HG02798 (cell line): ENCODE measurements at regions not wholly inside any gene's neighbourhood (a gene's known extent, or its start where the extent isn't known, plus 50 kb on each side); places are given as distances from the start of the nearest gene placed in this dataset.
"Not testable (repeated sequence)": the region's sequence is repeated elsewhere in the genome, so short reads cannot be mapped to it uniquely, and the experiment has no call there.

Source experiments
- ATAC-seq: cut with Tn5 transposase; IDR thresholded peaks from one replicate; pipeline ENCODE4 v1.9.1; 2021; ENCODE audit warnings: mild to moderate bottlenecking; ENCODE audit not compliant: unreplicated experiment, poor library complexity

DNA sequence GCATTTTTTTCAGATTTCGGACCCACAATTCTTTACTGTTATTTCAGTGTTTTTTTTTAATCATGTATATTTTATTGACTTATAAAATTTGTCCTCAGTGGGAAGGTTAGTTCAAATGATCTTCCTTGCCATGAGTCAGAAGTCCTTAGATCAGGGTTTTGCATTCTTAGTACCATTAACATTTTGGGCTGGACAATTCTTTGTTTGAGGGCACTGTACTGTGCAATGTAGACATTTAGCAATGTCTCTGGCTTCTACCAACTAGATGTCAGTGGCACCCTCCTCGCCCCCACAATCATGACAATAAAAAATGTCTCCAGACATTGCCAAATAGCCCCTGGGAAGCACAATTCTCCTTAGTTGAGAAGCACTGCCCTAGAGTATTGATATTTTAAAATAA lies 176.6 kb downstream of the VEGFC start:
- no peak for ATAC-seq

DNA sequence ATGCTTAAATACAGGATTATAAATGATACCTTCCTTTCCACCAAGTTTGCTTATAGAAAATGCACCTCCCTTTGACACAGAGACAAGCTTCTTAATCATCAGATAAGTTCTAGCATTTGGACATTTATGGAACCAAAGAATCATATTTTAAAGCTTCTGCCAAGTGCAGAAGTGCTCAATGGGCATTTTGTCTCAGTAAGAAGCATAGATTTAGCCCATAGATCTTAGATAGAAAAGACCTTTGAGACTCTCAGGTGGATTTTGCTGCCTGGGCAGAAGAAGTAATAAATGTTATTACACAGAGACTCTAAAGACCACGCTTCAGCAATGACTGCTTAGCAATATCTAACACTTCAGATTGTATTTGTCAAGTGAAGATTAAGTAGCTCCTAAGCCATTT lies 174.6 kb downstream of the VEGFC start:
- ATAC-seq = no peak

DNA sequence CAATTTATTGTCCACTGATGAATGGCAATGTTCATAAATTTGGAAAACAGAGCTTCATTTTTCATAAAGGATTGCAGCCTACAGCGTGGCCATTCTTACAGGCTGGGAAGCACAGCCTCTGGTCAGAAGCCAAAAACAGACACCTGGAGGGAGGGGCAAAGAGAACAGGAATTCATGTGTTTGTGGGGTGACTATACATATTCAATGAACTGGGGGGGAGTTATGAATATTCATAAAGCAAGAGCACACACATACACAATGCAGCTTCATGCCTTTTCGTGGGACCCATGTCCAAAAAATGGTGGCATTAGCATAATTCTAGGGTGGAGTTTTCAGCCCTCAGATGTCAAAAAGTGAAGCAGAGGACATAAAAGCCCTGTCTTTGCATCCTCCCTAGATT lies 173.3 kb downstream of the VEGFC start:
- no peak for ATAC-seq

DNA sequence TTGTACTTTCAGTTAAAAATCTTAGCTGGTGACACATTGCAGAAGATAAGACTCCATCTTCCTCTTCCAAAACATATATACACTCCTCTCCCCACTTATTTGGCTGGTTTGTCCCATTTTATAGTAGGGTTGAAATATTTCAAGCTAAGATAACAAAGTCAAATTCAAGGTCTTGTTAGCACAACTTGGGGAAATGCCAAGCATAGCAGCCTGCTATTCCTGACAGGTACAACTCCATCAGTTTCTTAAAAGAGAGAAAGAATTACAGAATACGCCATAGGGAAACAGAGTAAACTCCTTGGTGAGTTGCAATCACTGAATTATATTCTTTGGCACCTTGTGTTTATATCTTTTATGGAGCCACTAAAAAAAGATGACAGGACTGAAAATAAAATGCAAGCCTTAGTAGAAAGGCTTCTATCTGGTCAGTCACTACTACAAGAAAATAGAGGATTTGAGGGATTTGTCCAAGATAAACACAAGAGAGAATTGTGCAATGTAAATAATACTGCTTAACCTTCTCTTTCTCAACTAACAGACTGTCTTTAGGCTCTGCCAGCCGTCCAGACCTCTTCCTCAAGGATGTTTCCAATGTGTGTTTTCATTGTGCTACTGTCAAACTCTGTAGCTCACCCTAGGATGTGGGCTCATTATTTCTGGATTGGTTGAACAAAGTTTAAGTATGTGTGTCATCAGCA lies 170.3 kb downstream of the VEGFC start:
- no peak for ATAC-seq

DNA sequence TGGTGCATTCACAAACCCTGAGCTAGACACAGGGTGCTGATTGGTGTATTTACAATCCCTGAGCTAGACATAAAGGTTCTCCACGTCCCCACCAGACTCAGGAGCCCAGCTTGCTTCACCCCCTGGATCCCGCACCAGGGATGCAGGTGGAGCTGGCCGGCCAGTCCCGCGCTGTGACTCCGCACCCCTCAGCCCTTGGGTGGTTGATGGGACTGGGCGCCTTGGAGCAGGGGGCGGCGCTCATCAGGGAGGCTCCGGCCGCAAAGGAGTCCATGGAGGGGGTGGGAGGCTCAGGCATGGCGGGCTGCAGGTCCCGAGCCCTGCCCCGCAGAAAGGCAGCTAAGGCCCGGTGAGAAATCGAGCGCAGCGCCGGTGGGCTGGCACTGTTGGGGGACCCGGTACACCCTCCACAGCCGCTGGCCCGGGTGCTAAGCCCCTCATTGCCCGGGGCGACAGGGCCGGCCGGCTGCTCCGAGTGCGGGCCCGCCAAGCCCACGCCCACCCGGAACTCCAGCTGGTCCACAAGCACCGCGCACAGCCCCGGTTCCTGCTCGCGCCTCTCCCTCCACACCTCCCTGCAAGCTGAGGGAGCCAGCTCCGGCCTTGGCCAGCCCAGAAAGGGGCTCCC lies 167.6 kb downstream of the VEGFC start:
- ATAC-seq = not testable (repeated sequence)

DNA sequence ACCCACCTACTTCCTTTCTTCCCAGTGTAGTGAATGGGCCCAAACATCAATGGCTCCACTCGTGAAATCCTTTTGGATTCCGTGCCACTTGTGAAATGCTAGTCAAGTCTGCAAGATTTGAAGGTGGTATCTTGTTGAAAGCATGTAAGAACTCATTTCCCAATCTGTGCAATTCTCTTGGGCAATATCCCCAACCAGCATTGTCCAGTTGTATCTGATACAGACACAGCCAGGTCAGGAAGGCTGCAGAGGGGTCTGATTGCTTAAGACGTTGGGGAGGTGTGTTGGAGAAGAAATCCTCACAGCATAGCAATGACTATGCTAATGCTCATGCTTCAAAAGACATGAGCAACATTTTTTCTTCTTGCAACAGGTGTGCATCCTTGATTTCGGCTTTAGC lies 164.8 kb downstream of the VEGFC start:
- ATAC-seq = no peak

DNA sequence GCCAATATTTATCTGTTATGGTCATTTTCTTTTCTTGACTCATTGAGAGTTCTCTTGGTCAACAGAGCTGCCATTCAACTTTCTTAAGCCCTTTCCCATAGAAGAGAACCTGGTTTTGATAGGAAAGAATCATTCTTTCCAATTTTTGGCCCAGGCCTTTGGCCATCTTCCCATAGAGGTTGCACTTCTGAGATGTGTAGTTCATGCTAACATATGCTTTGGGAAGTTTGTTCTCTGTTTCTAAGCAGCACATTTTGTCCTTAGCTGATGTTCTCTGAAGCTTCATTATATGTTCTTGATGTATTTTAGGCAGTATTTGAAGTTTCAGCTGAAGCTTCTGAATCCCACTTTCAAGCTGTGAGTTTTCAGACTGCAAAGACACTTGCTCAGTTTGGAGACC lies 161.1 kb downstream of the VEGFC start:
- no peak for ATAC-seq
